ENCODE measurements at regions not wholly inside any gene's neighbourhood (a gene's known extent, or its start where the extent isn't known, plus 50 kb on each side); places are given as distances from the start of the nearest gene placed in this dataset.

DNA sequence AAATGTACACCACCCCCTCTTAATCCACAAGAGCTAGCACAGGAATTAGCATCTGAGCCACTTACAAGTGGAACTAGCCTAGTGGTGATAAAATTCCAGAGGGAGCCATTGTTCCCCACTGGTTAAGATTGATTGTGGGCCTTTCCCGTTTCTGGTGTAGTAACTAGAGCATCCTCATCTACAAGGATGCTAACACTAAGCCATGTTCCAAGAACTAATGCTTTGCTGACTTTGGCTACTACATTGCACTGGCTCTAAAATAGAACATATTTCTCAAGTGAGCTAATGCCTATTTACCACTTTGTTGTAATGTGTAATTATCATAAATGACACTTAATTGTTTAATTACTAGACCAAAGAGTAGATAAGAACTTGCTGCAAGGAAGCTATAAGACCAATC is 143.7 kb downstream of the FZD1 start:
- TF ChIP-seq, protein P1, sequence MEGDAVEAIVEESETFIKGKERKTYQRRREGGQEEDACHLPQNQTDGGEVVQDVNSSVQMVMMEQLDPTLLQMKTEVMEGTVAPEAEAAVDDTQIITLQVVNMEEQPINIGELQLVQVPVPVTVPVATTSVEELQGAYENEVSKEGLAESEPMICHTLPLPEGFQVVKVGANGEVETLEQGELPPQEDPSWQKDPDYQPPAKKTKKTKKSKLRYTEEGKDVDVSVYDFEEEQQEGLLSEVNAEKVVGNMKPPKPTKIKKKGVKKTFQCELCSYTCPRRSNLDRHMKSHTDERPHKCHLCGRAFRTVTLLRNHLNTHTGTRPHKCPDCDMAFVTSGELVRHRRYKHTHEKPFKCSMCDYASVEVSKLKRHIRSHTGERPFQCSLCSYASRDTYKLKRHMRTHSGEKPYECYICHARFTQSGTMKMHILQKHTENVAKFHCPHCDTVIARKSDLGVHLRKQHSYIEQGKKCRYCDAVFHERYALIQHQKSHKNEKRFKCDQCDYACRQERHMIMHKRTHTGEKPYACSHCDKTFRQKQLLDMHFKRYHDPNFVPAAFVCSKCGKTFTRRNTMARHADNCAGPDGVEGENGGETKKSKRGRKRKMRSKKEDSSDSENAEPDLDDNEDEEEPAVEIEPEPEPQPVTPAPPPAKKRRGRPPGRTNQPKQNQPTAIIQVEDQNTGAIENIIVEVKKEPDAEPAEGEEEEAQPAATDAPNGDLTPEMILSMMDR (IDR thresholded peaks at IDR 0.05; ENCODE audit: low read length), result no peak
- TF ChIP-seq EZH2 (IDR thresholded peaks at IDR 0.05; ENCODE audit: borderline replicate concordance, low read length), result no peak
- Histone ChIP-seq H3K9me2 (ENCODE audit: low read depth, low read length) (no peaks in the 10 kb centered on the region), H3K27ac (ENCODE audit: low read depth, low read length, poor library complexity, severe bottlenecking) (no peak overlapping the region), H3K36me3 (ENCODE audit: insufficient read depth, low read length) (no peaks in the 10 kb centered on the region), H3K4me2 (ENCODE audit: low read length) (no peak overlapping the region), H3K9me3 (ENCODE audit: low read length) (no peaks in the 10 kb centered on the region), H3K27me3 (ENCODE audit: insufficient read depth, low read length) (no peaks in the 10 kb centered on the region), H3K79me2 (ENCODE audit: insufficient read depth, low read length) (no peaks in the 10 kb centered on the region), H3K4me3 (ENCODE audit: low read depth, low read length, poor library complexity, severe bottlenecking) (no peak overlapping the region), H3F3A (ENCODE audit: insufficient read depth, low read length) (no peaks in the 10 kb centered on the region), H3K9ac (ENCODE audit: low read length) (no peak overlapping the region), H4K20me1 (ENCODE audit: insufficient read depth, low read length) (no peaks in the 10 kb centered on the region), H2AFZ (ENCODE audit: low read length) (no peak overlapping the region), H3K4me1 (ENCODE audit: insufficient read depth, low read length, severe bottlenecking) (no peaks in the 10 kb centered on the region)

DNA sequence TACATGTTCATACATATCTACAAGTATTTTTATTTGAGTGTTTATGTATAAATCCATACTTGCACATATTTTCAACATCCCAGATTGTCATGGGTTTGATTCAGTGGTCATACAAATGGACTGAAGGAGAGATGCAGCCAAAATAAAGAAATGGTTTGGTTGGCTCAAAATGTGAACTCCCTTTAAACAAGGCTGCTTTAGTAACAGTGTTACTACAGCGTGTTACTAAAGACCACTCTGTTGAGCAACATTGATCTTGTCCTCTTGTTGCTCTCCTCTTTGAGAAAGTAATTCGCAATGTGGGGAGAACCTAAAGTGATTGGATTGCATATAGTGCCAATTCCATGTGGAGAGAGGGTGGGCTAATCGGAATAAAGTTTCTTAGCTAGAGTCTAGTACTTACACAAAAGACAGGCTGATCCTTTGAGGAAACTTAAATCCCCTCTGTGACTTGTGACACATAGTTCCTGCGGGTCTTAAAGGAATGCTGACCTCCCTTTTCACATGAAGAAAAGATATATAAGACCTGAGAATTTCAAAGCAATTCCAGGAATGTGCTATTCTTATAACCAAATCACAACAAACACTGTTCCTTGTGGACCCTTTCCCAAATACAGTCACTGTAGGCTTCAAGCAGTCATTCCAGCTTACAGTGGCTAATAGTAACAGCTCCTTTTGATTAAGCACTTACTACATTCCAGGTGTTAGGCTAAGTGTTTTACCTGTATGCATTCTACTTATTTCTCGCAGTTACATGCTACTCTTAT is 144.3 kb downstream of the FZD1 start:
- Histone ChIP-seq H3K79me2 (ENCODE audit: insufficient read depth, low read length) (no peaks in the 10 kb centered on the region), H3K4me1 (ENCODE audit: insufficient read depth, low read length, severe bottlenecking) (no peaks in the 10 kb centered on the region), H2AFZ (ENCODE audit: low read length) (no peak overlapping the region), H3K27me3 (ENCODE audit: insufficient read depth, low read length) (no peaks in the 10 kb centered on the region), H3K4me3 (ENCODE audit: low read depth, low read length, poor library complexity, severe bottlenecking) (no peak overlapping the region), H3K27ac (ENCODE audit: low read depth, low read length, poor library complexity, severe bottlenecking) (no peak overlapping the region), H3K9ac (ENCODE audit: low read length) (no peak overlapping the region), H3K4me2 (ENCODE audit: low read length) (no peak overlapping the region), H3K9me2 (ENCODE audit: low read depth, low read length) (no peaks in the 10 kb centered on the region), H3F3A (ENCODE audit: insufficient read depth, low read length) (no peaks in the 10 kb centered on the region), H3K9me3 (ENCODE audit: low read length) (no peaks in the 10 kb centered on the region), H4K20me1 (ENCODE audit: insufficient read depth, low read length) (no peaks in the 10 kb centered on the region), H3K36me3 (ENCODE audit: insufficient read depth, low read length) (no peaks in the 10 kb centered on the region)
- TF ChIP-seq, protein P1 (IDR thresholded peaks at IDR 0.05; ENCODE audit: low read length), result no peak
- TF ChIP-seq EZH2 (IDR thresholded peaks at IDR 0.05; ENCODE audit: borderline replicate concordance, low read length), result no peak

DNA sequence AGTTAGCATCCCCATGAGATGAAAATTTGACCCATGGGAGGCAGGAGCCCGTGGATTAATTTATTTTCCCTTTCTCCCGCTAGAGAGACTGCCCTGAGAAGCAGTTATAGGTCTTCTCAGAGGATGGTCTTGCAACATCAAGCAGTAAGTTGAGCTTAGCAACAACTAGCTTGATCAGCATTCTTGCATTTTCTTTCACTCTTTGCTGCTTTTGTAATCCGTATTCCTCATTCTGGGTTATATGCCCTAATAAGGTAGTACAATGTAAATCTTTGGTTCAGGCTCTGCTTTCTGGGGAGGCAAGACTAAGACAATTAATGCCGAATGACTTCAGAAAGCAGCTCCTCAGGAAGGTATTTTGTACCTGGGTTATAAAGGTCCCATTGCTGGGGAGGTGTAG is 146.8 kb downstream of the FZD1 start:
- no peak overlapping the region for H2AFZ ChIP-seq (ENCODE audit: low read length)

More for the DNA sequence above, 146.8 kb downstream of the FZD1 start:
- Histone ChIP-seq H3K79me2 (ENCODE audit: insufficient read depth, low read length) (no peaks in the 10 kb centered on the region), H3K4me3 (ENCODE audit: low read depth, low read length, poor library complexity, severe bottlenecking) (no peak overlapping the region), H3K9me2 (ENCODE audit: low read depth, low read length) (no peaks in the 10 kb centered on the region), H3F3A (ENCODE audit: insufficient read depth, low read length) (no peaks in the 10 kb centered on the region), H3K4me1 (ENCODE audit: insufficient read depth, low read length, severe bottlenecking) (no peaks in the 10 kb centered on the region), H4K20me1 (ENCODE audit: insufficient read depth, low read length) (no peaks in the 10 kb centered on the region), H3K36me3 (ENCODE audit: insufficient read depth, low read length) (no peaks in the 10 kb centered on the region), H3K27me3 (ENCODE audit: insufficient read depth, low read length) (no peaks in the 10 kb centered on the region), H3K9ac (ENCODE audit: low read length) (no peak overlapping the region), H3K9me3 (ENCODE audit: low read length) (no peaks in the 10 kb centered on the region), H3K27ac (ENCODE audit: low read depth, low read length, poor library complexity, severe bottlenecking) (no peak overlapping the region), H3K4me2 (ENCODE audit: low read length) (no peak overlapping the region)
- TF ChIP-seq, protein P1 (IDR thresholded peaks at IDR 0.05; ENCODE audit: low read length), result no peak
- TF ChIP-seq EZH2 (IDR thresholded peaks at IDR 0.05; ENCODE audit: borderline replicate concordance, low read length), result no peak

Data from OCI-LY1 (cell line).